Ishikawa (cell line): ENCODE measurements at regions not wholly inside any gene's neighbourhood (a gene's known extent, or its start where the extent isn't known, plus 50 kb on each side); places are given as distances from the start of the nearest gene placed in this dataset.

Experiments
- CEBPB ChIP-seq: IDR thresholded peaks from 2 replicates; pipeline ENCODE4 v1.6.1; 2012
- EP300 ChIP-seq: IDR thresholded peaks from 2 replicates; pipeline ENCODE4 v1.6.1; 2012; ENCODE audit warnings: borderline replicate concordance
- MAX ChIP-seq: IDR thresholded peaks from 2 replicates; pipeline ENCODE4 v1.6.1; 2012
- TAF1 ChIP-seq: IDR thresholded peaks from 2 replicates; pipeline ENCODE4 v1.6.1; 2012; ENCODE audit warnings: low read depth, mild to moderate bottlenecking
- YY1 ChIP-seq: IDR thresholded peaks from 2 replicates; pipeline ENCODE4 v1.6.1; 2012; ENCODE audit warnings: low read depth

GRCh38 chr5:60535198-60535597 is 164.8 kb downstream of the DEPDC1B start:
- no peak for TF ChIP-seq EP300
- TF ChIP-seq CEBPB, result no peak
- TF ChIP-seq TAF1, result no peak
- TF ChIP-seq MAX, result no peak
- TF ChIP-seq YY1, result no peak
